Gastrocnemius medialis (tissue), 4 donors: ENCODE measurements at regions not wholly inside any gene's neighbourhood (a gene's known extent, or its start where the extent isn't known, plus 50 kb on each side); places are given as distances from the start of the nearest gene placed in this dataset.
"Not testable (repeated sequence)": the region's sequence is repeated elsewhere in the genome, so short reads cannot be mapped to it uniquely, and the experiment has no call there.

Source experiments
- ATAC-seq, 2 donors: fragments of 150-250 bp; one replicate each; pipeline ENCODE4 v1.9.1; 2016
- DNase-seq, 2 donors: peaks; one replicate each; pipeline ENCODE4 v3.0.0-alpha.2; 2019
- H3K27ac ChIP-seq, 4 donors: fragments of 200-600 bp; sonication (generic); 1 replicate in 1 of 4; 2 replicates in 3 of 4; pipeline ENCODE4 v1.5.1; 2016 to 2018; ENCODE audit warnings: mild to moderate bottlenecking in 2 of 4, moderate library complexity in 1 of 4
- H3K27me3 ChIP-seq, 3 donors: fragments of 200-600 bp; sonication (generic) in 2 of 3; 1 replicate in 1 of 3; 2 replicates in 2 of 3; pipeline versions ENCODE4 v1.5.1 to v1.6.0; 2016 to 2019; ENCODE audit warnings: mild to moderate bottlenecking in 1 of 3, moderate library complexity in 1 of 3
- H3K36me3 ChIP-seq, 2 donors: fragments of 200-600 bp; sonication (generic) in 1 of 2; one replicate each; pipeline ENCODE4 v1.5.1; 2017 to 2018
- H3K4me1 ChIP-seq, 2 donors: fragments of 200-600 bp; sonication (generic) in 1 of 2; one replicate each; pipeline ENCODE4 v1.5.1; 2016 to 2017; ENCODE audit warnings: mild to moderate bottlenecking in 2 of 2
- H3K4me3 ChIP-seq, 4 donors: fragments of 200-600 bp; sonication (generic) in 3 of 4; 1 replicate in 1 of 4; 2 replicates in 3 of 4; pipeline ENCODE4 v1.5.1; 2016 to 2019; ENCODE audit warnings: mild to moderate bottlenecking in 2 of 4
- H3K9me3 ChIP-seq, 3 donors: fragments of 200-600 bp; sonication (generic) in 2 of 3; 1 replicate in 1 of 3; 2 replicates in 2 of 3; pipeline ENCODE4 v1.5.1; 2016 to 2019
- POLR2A ChIP-seq, 2 donors: fragments of 450-650 bp; IDR thresholded peaks; one replicate each; pipeline ENCODE4 v1.6.1; 2017; ENCODE audit warnings: antibody characterized with exemption in 2 of 2, mild to moderate bottlenecking in 2 of 2, moderate library complexity in 2 of 2
- in situ Hi-C, 4 donors: fragments of 200-750 bp; cut with MboI; loops; one replicate each; pipeline versions ENCODE4 v1.15.0 to v1.8.0; 2017; ENCODE audit warnings: low sequenced_read_pairs in 4 of 4
- intact Hi-C: fragments of 100-400 bp; cut with DNase I; formaldehyde crosslinking; loops from one replicate; pipeline ENCODE4 v1.15.1; 2023; ENCODE audit warnings: low total_unique reads
- TF ChIP-seq, protein P1 (sequence below), 5 experiments: fragments of 450-650 bp in 3 of 5; fragments of 200-600 bp in 2 of 5; sonication (generic) in 2 of 5; IDR thresholded peaks in 4 of 5; conservative IDR thresholded peaks in 1 of 5; 1 replicate in 4 of 5; 2 replicates in 1 of 5; pipeline ENCODE4 v1.5.1; 2016 to 2019; ENCODE audit warnings: antibody characterized with exemption in 5 of 5, mild to moderate bottlenecking in 3 of 5, moderate library complexity in 3 of 5

DNA sequence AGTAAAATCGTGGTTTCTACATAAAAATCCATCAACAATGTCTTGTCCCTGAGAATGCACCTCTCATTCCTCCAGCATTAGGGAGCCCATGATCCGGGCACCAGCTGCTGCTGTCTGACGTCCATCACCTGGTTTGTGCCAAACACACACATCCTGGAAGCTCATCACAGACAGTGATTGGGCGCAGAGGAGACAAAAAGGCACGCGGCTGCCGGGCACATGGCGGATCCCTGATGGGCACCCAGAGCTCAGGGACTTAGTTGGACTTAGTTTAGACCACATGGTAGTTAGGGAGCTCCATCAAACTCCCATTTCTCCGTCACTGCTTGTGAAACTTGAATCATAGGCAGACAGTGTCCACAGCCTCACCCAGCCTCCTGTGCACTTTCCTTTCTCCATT lies 1059.3 kb downstream of the TMEM121 start:
- DNase-seq = no peak
- intact Hi-C loops (no loop called here), in situ Hi-C loops (no loop called here)
- Histone ChIP-seq H3K27ac (no peak overlapping the region), H3K4me3 (no peak overlapping the region), H3K36me3 (no peaks in the 10 kb centered on the region), H3K4me1 (no peaks in the 10 kb centered on the region), H3K9me3 (no peaks in the 10 kb centered on the region), H3K27me3 (no peaks in the 10 kb centered on the region)
- TF ChIP-seq, protein P1, sequence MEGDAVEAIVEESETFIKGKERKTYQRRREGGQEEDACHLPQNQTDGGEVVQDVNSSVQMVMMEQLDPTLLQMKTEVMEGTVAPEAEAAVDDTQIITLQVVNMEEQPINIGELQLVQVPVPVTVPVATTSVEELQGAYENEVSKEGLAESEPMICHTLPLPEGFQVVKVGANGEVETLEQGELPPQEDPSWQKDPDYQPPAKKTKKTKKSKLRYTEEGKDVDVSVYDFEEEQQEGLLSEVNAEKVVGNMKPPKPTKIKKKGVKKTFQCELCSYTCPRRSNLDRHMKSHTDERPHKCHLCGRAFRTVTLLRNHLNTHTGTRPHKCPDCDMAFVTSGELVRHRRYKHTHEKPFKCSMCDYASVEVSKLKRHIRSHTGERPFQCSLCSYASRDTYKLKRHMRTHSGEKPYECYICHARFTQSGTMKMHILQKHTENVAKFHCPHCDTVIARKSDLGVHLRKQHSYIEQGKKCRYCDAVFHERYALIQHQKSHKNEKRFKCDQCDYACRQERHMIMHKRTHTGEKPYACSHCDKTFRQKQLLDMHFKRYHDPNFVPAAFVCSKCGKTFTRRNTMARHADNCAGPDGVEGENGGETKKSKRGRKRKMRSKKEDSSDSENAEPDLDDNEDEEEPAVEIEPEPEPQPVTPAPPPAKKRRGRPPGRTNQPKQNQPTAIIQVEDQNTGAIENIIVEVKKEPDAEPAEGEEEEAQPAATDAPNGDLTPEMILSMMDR (IDR thresholded peaks at IDR 0.05 in 4 of 5, conservative IDR thresholded peaks at IDR 0.05 in 1 of 5) = no peak
- no peak for TF ChIP-seq POLR2A (IDR thresholded peaks at IDR 0.05)
- no peak for ATAC-seq

DNA sequence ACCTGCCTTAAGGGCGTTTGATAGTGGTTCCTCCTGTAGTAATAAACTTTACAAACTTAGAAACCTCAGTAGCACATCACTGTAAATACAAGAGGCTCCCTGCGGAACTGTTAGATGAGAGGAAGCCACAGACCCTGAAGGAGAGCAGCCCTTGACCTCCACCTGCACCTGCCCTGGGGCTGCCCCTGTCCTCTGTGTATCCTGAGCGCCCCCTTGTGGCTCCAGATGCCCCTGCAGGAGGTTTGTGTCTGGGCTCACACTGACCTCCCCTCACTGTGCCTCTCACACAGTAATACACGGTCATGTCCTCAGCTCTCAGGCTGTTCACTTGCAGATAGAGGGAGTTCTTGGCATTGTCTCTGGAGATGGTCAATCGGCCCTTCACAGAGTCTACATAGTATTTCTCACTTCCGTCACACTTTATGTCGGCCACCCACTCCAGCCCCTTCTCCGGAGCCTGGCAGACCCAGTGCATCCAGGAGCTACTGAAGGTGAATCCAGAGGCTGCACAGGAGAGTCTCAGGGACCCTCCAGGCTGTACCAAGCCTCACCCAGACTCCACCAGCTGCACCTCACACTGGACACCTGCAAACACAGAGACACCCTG lies 1059.8 kb downstream of the TMEM121 start:
- ATAC-seq (no peak), DNase-seq (no peak)
- in situ Hi-C loops (no loop called here), intact Hi-C loops (no loop called here)
- H3K9me3 ChIP-seq = no peaks in the 10 kb centered on the region
- no peak overlapping the region for H3K4me3 ChIP-seq
- H3K4me1 ChIP-seq = no peaks in the 10 kb centered on the region
- TF ChIP-seq, protein P1 (IDR thresholded peaks at IDR 0.05 in 4 of 5, conservative IDR thresholded peaks at IDR 0.05 in 1 of 5) = no peak
- TF ChIP-seq POLR2A (IDR thresholded peaks at IDR 0.05) = no peak
- H3K36me3 ChIP-seq = no peaks in the 10 kb centered on the region
- no peak overlapping the region for H3K27ac ChIP-seq
- H3K27me3 ChIP-seq = no peaks in the 10 kb centered on the region

DNA sequence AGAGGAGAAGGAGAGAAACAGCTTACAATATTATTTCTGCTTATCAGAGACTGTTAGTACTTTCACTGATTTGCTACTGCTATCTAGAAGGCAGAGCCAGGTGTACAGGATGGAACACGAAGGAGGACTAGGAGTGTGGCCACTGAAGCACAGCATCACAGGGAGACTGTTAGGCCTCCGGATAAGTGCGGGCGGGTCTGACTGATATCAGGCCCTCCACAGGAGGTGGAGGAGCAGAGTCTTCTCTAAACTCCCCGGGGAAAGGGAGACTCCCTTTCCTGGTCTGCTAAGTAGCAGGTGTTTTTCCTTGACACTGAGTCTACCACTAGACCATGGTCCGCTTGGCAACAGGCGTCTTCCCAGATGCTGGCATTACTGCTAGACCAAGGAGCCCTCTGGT lies 1065.2 kb downstream of the TMEM121 start:
- in situ Hi-C loops, H3K27me3 ChIP-seq, DNase-seq, H3K9me3 ChIP-seq, H3K27ac ChIP-seq, H3K4me3 ChIP-seq, H3K36me3 ChIP-seq, ATAC-seq, intact Hi-C loops, H3K4me1 ChIP-seq: not testable (repeated sequence)

DNA sequence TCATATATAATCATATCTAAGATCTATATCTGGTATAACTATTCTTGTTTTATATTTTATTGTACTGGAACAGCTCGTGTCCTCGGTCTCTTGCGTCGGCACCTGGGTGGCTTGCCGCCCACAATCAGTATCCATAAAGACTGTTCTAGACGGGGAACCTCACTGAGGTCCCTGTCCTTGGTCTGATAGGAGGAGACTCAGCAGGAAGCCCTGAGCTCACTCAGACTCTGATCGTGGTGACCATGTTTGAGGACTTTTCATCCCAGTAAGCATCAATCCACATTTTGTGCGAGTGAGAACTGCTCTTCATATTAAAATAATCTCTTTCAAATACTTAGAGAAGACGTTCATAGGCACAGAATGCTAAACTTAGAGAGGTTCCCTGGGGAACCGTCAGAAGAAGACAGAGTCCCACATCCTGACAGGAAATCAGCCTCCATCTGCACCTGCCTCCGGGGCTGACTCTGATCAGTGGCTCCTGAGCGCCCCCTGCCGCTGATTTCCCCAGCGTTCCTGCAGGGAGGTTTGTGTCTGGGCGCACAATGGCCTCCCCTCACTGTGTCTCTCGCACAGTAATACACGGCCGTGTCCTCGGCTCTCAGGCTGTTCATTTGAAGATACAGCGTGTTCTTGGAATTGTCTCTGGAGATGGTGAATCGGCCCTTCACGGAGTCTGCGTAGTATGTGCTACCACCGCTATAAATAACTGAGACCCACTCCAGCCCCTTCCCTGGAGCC lies 1065.9 kb downstream of the TMEM121 start:
- ATAC-seq, H3K27ac ChIP-seq, DNase-seq, H3K9me3 ChIP-seq, intact Hi-C loops, H3K36me3 ChIP-seq, H3K4me3 ChIP-seq, H3K27me3 ChIP-seq, in situ Hi-C loops, H3K4me1 ChIP-seq: not testable (repeated sequence)

DNA sequence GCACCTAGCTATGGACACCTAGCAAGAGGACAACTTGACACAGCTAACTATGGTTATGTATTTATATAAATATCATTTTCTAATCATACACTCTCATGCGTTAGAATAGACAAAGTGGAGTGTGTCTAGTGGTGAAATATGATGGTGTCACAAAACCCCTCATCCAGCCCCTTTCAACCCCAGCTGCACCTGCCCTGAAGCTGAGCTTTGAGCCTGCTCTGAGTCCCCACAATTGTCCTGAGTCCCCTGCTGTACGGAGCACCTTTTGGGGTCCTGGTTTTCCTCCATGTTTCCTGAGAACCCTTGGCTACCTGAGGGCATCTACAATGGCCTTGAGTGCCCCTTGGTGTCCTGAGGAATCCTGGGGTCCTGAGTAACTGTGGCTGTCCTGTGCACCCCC lies 1072.8 kb downstream of the TMEM121 start:
- intact Hi-C loops (no loop called here), in situ Hi-C loops (no loop called here)
- no peak for DNase-seq
- H3K9me3 ChIP-seq = no peaks in the 10 kb centered on the region
- H3K27me3 ChIP-seq = no peaks in the 10 kb centered on the region
- H3K4me3 ChIP-seq = no peak overlapping the region
- H3K4me1 ChIP-seq = no peaks in the 10 kb centered on the region
- ATAC-seq = no peak
- TF ChIP-seq POLR2A (IDR thresholded peaks at IDR 0.05) = no peak
- TF ChIP-seq, protein P1 (IDR thresholded peaks at IDR 0.05 in 4 of 5, conservative IDR thresholded peaks at IDR 0.05 in 1 of 5) = no peak
- no peaks in the 10 kb centered on the region for H3K36me3 ChIP-seq
- H3K27ac ChIP-seq = no peak overlapping the region
